GM19035 (cell line): ENCODE measurements at regions not wholly inside any gene's neighbourhood (a gene's known extent, or its start where the extent isn't known, plus 50 kb on each side); places are given as distances from the start of the nearest gene placed in this dataset.
"Not testable (repeated sequence)": the region's sequence is repeated elsewhere in the genome, so short reads cannot be mapped to it uniquely, and the experiment has no call there.

ENCODE experiments used
- ATAC-seq: cut with Tn5 transposase; IDR thresholded peaks from one replicate; pipeline ENCODE4 v1.9.1; 2021; ENCODE audit not compliant: unreplicated experiment

GRCh38 chr3:162507397-162507796 is 1010.8 kb downstream of the OTOL1 start:
- no peak for ATAC-seq

- no peak for ATAC-seq
Observed at GRCh38 chr3:162512488-162512887, 1015.9 kb downstream of the OTOL1 start.

GRCh38 chr3:162517110-162517509 is 1020.5 kb downstream of the OTOL1 start:
- no peak for ATAC-seq

GRCh38 chr3:162521669-162522068 is 1025.1 kb downstream of the OTOL1 start:
- no peak for ATAC-seq

- no peak for ATAC-seq
Observed at GRCh38 chr3:162525066-162525742, 1028.6 kb downstream of the OTOL1 start.

GRCh38 chr3:162525771-162526170 is 1029.2 kb downstream of the OTOL1 start:
- ATAC-seq = no peak

GRCh38 chr3:162534431-162534830 is 1037.8 kb downstream of the OTOL1 start:
- no peak for ATAC-seq

GRCh38 chr3:162538491-162538890 is 1041.9 kb downstream of the OTOL1 start:
- no peak for ATAC-seq

GRCh38 chr3:162538906-162539305 is 1042.3 kb downstream of the OTOL1 start:
- ATAC-seq = no peak

GRCh38 chr3:162540421-162540820 is 1043.8 kb downstream of the OTOL1 start:
- no peak for ATAC-seq

- no peak for ATAC-seq
Observed at GRCh38 chr3:162541923-162542322, 1045.3 kb downstream of the OTOL1 start.

- no peak for ATAC-seq
Observed at GRCh38 chr3:162544246-162544645, 1047.6 kb downstream of the OTOL1 start.

- ATAC-seq = no peak
Observed at GRCh38 chr3:162546910-162547309, 1050.3 kb downstream of the OTOL1 start.

- ATAC-seq = no peak
Observed at GRCh38 chr3:162547321-162547720, 1050.7 kb downstream of the OTOL1 start.

GRCh38 chr3:162555761-162556160 is 1059.2 kb downstream of the OTOL1 start:
- no peak for ATAC-seq

- ATAC-seq = no peak
Observed at GRCh38 chr3:162558016-162558415, 1061.4 kb downstream of the OTOL1 start.

GRCh38 chr3:162568706-162569105 is 1072.1 kb downstream of the OTOL1 start:
- ATAC-seq = no peak

- no peak for ATAC-seq
Observed at GRCh38 chr3:162569314-162569713, 1072.7 kb downstream of the OTOL1 start.

GRCh38 chr3:162584986-162585385 is 1088.4 kb downstream of the OTOL1 start:
- ATAC-seq = no peak

- no peak for ATAC-seq
Observed at GRCh38 chr3:162586591-162586990, 1090.0 kb downstream of the OTOL1 start.

- no peak for ATAC-seq
Observed at GRCh38 chr3:162597226-162597625, 1100.6 kb downstream of the OTOL1 start.

- not testable (repeated sequence) for ATAC-seq
Observed at GRCh38 chr3:162598500-162598899, 1101.9 kb downstream of the OTOL1 start.

- ATAC-seq = not testable (repeated sequence)
Observed at GRCh38 chr3:162599742-162600141, 1103.1 kb downstream of the OTOL1 start.
